ENCODE measurements at regions not wholly inside any gene's neighbourhood (a gene's known extent, or its start where the extent isn't known, plus 50 kb on each side); places are given as distances from the start of the nearest gene placed in this dataset.

GRCh38 chr10:105328503-105329133, 687.5 kb downstream of the SORCS3 start:
- TF ChIP-seq POLR2A (IDR thresholded peaks at IDR 0.05), result no peak
- TF ChIP-seq CTCF (IDR thresholded peaks at IDR 0.05), result no peak

Measured in adrenal gland (tissue), 5 donors.